ENCODE measurements at regions not wholly inside any gene's neighbourhood (a gene's known extent, or its start where the extent isn't known, plus 50 kb on each side); places are given as distances from the start of the nearest gene placed in this dataset.

DNA sequence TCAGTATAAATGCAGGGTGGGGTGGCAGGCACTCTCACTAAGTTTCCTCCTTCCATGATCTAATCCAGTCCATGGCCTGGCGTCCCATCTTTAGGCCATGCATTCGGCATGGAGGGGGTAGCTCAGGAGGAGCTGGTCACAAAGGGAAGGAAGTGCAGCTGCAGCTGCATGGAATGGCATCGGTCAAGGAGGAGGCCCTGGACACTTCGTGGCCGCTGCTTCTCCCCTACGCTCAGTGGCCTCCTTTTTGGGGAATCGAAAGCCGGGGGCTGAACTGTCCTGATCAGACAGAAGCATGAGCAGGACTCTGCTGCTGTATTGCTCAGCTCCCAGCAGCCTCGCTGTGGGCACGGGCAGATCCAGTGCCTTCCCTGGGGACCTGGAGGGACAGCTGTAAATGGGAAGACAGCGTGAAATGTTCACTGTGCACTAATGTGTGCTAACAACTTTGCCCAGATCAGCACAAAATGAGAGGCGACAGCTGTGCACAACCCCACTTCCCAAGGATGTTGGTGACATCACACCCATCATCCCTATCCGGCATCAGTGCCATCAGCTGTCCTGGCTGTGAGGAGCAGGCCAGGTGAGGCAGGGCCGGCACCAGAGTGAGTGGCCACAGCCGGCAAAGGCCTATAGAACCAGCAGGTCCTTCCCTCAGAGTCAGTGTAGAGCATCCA lies 520.1 kb upstream of the RAB6C start:
- POLR2A ChIA-PET: no interaction called here
- Mint-ChIP-seq H3K4me1 (ENCODE audit: low read depth, unreplicated experiment) (no peaks in the 10 kb centered on the region), H3K27me3 (ENCODE audit: insufficient read depth, unreplicated experiment) (peaks cover 15% of the 10 kb centered on the region), H3K9me3 (ENCODE audit: unreplicated experiment) (no peaks in the 10 kb centered on the region), H3K27ac (ENCODE audit: unreplicated experiment) (no peak overlapping the region), H3K4me3 (ENCODE audit: unreplicated experiment) (no peak overlapping the region), H3K36me3 (ENCODE audit: insufficient read depth, unreplicated experiment) (no peaks in the 10 kb centered on the region)
- TF ChIP-seq, protein P1, sequence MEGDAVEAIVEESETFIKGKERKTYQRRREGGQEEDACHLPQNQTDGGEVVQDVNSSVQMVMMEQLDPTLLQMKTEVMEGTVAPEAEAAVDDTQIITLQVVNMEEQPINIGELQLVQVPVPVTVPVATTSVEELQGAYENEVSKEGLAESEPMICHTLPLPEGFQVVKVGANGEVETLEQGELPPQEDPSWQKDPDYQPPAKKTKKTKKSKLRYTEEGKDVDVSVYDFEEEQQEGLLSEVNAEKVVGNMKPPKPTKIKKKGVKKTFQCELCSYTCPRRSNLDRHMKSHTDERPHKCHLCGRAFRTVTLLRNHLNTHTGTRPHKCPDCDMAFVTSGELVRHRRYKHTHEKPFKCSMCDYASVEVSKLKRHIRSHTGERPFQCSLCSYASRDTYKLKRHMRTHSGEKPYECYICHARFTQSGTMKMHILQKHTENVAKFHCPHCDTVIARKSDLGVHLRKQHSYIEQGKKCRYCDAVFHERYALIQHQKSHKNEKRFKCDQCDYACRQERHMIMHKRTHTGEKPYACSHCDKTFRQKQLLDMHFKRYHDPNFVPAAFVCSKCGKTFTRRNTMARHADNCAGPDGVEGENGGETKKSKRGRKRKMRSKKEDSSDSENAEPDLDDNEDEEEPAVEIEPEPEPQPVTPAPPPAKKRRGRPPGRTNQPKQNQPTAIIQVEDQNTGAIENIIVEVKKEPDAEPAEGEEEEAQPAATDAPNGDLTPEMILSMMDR (IDR thresholded peaks at IDR 0.05; ENCODE audit: insufficient read depth in 1 of 2, low read depth in 1 of 2, low read length in 1 of 2, severe bottlenecking in 1 of 2, unreplicated experiment in 1 of 2): no peak
- Histone ChIP-seq H3K4me3 (ENCODE audit: low read depth, low read length) (no peak overlapping the region), H3K27me3 (replicated peaks; ENCODE audit: control insufficient read depth, insufficient read depth, low read length) (no peaks in the 10 kb centered on the region), H3K36me3 (ENCODE audit: control insufficient read depth, insufficient read depth, low read length) (no peaks in the 10 kb centered on the region), H3K9me3 (no peaks in the 10 kb centered on the region), H3K4me1 (no peaks in the 10 kb centered on the region)
- intact Hi-C loops (cut with micrococcal nuclease; ENCODE audit: unreplicated experiment): no loop called here
- CTCF ChIA-PET: no interaction called here
- no TSS peak for BruUV-seq (replicated peaks)
- DNase-seq: no peak

DNA sequence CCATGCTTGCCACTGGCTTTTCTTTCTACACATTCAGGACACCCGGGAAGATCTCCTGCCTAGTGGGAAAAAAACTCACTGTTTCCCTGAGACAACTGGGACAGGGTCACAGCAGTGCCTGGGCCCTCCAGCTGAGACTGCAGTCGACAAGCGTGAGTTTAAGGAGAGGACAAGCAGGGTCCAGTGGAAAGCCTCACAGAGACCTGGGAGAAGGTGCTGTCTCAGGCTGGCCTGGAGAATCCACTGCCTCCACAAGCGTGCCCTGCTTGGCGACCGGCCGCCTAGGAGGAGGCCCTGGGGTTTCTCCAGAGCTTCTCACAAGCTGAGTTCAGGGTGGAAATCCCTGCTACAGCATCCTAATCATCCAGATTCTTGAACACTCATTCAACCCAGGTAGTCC lies 519.6 kb upstream of the RAB6C start:
- intact Hi-C loops (cut with micrococcal nuclease; ENCODE audit: unreplicated experiment): no loop called here
- Histone ChIP-seq H3K9me3 (no peaks in the 10 kb centered on the region), H3K4me1 (no peaks in the 10 kb centered on the region), H3K4me3 (ENCODE audit: low read depth, low read length) (no peak overlapping the region), H3K27me3 (replicated peaks; ENCODE audit: control insufficient read depth, insufficient read depth, low read length) (no peaks in the 10 kb centered on the region), H3K36me3 (ENCODE audit: control insufficient read depth, insufficient read depth, low read length) (no peaks in the 10 kb centered on the region)
- Mint-ChIP-seq H3K9me3 (ENCODE audit: unreplicated experiment) (no peaks in the 10 kb centered on the region), H3K4me3 (ENCODE audit: unreplicated experiment) (no peak overlapping the region), H3K36me3 (ENCODE audit: insufficient read depth, unreplicated experiment) (no peaks in the 10 kb centered on the region), H3K27ac (ENCODE audit: unreplicated experiment) (no peak overlapping the region), H3K4me1 (ENCODE audit: low read depth, unreplicated experiment) (no peaks in the 10 kb centered on the region), H3K27me3 (ENCODE audit: insufficient read depth, unreplicated experiment) (peaks cover 15% of the 10 kb centered on the region)
- TF ChIP-seq, protein P1 (IDR thresholded peaks at IDR 0.05; ENCODE audit: insufficient read depth in 1 of 2, low read depth in 1 of 2, low read length in 1 of 2, severe bottlenecking in 1 of 2, unreplicated experiment in 1 of 2): no peak
- DNase-seq: no peak
- POLR2A ChIA-PET: no interaction called here
- no TSS peak for BruUV-seq (replicated peaks)
- CTCF ChIA-PET: no interaction called here

DNA sequence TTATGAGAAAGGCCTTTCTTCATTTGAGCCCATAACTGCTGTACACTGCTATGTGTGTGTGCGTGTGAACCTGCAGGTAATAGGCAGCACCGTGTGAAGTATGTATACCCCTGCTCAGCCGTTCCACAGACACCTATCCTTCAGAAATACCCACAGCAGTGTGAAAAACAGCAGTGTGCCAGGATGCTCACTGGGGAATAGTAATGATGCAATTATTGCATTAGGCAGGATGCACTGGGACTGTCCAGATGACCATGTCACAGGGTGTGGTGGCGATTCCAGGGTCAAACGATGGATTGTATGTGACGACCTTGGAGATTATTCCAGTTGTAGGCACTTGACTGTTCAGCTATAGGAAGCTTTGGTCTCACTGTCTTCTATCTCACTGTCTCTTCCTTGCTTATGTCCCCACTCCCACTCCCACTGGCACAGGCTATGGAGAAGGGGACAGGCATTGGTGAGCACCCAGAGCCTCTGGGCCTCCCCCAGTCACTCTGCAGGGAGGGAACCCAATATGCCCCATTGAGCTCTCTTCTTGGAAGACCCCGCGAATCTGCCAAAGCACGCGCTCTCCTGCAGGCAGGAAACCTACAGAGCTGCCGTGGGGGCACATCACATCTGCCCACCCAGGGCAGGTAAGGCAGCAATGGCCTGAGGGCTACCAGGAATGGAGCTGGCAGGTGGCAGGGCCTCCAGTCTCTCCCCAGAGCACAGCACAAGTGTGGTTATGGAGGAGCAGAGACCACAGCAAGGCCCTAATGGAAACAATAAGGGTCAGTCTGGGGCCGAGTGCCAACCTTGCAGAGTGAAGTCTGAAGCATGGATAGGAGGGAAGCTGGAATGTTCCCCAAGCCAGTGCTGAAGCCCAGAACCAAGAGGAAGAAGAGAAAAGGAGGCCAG lies 518.9 kb upstream of the RAB6C start:
- Histone ChIP-seq H3K4me1 (no peaks in the 10 kb centered on the region), H3K36me3 (ENCODE audit: control insufficient read depth, insufficient read depth, low read length) (no peaks in the 10 kb centered on the region), H3K27me3 (replicated peaks; ENCODE audit: control insufficient read depth, insufficient read depth, low read length) (no peaks in the 10 kb centered on the region), H3K9me3 (no peaks in the 10 kb centered on the region), H3K4me3 (ENCODE audit: low read depth, low read length) (no peak overlapping the region)
- no peaks in the 10 kb centered on the region for H3K4me1 Mint-ChIP-seq (ENCODE audit: low read depth, unreplicated experiment)
- peaks cover 9% of the 10 kb centered on the region for H3K27me3 Mint-ChIP-seq (ENCODE audit: insufficient read depth, unreplicated experiment)
- H3K36me3 Mint-ChIP-seq (ENCODE audit: insufficient read depth, unreplicated experiment): no peaks in the 10 kb centered on the region
- BruUV-seq (replicated peaks): no TSS peak
- TF ChIP-seq, protein P1 (IDR thresholded peaks at IDR 0.05; ENCODE audit: insufficient read depth in 1 of 2, low read depth in 1 of 2, low read length in 1 of 2, severe bottlenecking in 1 of 2, unreplicated experiment in 1 of 2): no peak
- no peak overlapping the region for H3K27ac Mint-ChIP-seq (ENCODE audit: unreplicated experiment)
- ChIA-PET POLR2A (no interaction called here), CTCF (no interaction called here)
- intact Hi-C loops (cut with micrococcal nuclease; ENCODE audit: unreplicated experiment): no loop called here
- no peaks in the 10 kb centered on the region for H3K9me3 Mint-ChIP-seq (ENCODE audit: unreplicated experiment)
- H3K4me3 Mint-ChIP-seq (ENCODE audit: unreplicated experiment): no peak overlapping the region
- DNase-seq: no peak

Measured in Caco-2 (cell line).